HEK293T (cell line): ENCODE measurements at regions not wholly inside any gene's neighbourhood (a gene's known extent, or its start where the extent isn't known, plus 50 kb on each side); places are given as distances from the start of the nearest gene placed in this dataset.

Source experiments
- ARNT ChIP-seq: fragments of 450-650 bp; IDR thresholded peaks from 2 replicates; pipeline ENCODE4 v1.6.1; 2017; ENCODE audit warnings: mild to moderate bottlenecking
- CTBP1 ChIP-seq: fragments of 450-650 bp; IDR thresholded peaks from 2 replicates; pipeline ENCODE4 v1.6.1; 2016; ENCODE audit warnings: borderline replicate concordance
- ELF4 ChIP-seq: fragments of 450-650 bp; IDR thresholded peaks from 2 replicates; pipeline ENCODE4 v1.6.1; 2017; ENCODE audit warnings: antibody characterized with exemption
- FOXM1 ChIP-seq: fragments of 450-650 bp; IDR thresholded peaks from 2 replicates; pipeline ENCODE4 v1.6.1; 2017; ENCODE audit warnings: mild to moderate bottlenecking, borderline replicate concordance
- NFRKB ChIP-seq: fragments of 450-650 bp; IDR thresholded peaks from 2 replicates; pipeline ENCODE4 v1.6.1; 2016; ENCODE audit warnings: mild to moderate bottlenecking, moderate library complexity
- SP1 ChIP-seq: fragments of 450-650 bp; IDR thresholded peaks from 2 replicates; pipeline ENCODE4 v1.6.1; 2017
- SUZ12 ChIP-seq: fragments of 450-650 bp; IDR thresholded peaks from 2 replicates; pipeline ENCODE4 v1.6.1; 2016; ENCODE audit warnings: mild to moderate bottlenecking

DNA sequence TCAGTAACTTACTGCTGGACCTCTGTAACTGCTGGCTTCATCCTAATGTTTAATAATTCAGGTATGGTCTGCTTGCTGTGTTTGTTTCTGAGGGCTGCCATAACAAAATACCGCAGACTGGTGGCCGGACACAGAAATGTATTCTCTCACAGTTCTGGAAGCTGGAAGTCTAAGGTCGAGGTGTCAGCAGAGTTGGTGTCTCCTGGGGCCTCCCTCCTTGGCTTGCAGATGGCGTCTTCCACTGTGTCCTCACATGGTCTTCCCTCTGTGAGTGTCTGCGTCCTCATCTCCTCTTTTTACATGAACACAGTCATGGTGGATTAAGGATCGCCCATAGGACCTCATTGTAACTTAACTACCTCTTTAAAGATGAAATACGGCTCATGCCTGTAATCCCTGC lies 389.7 kb upstream of the JARID2 start:
- TF ChIP-seq SP1: no peak
- TF ChIP-seq CTBP1: no peak
- no peak for TF ChIP-seq FOXM1
- TF ChIP-seq SUZ12: no peak
- TF ChIP-seq ARNT: no peak
- TF ChIP-seq ELF4: no peak
- no peak for TF ChIP-seq NFRKB
